ENCODE measurements at regions not wholly inside any gene's neighbourhood (a gene's known extent, or its start where the extent isn't known, plus 50 kb on each side); places are given as distances from the start of the nearest gene placed in this dataset.

- H3K4me3 ChIP-seq (ENCODE audit: low read depth, low read length), result no peak overlapping the region
- TF ChIP-seq CTCF (IDR thresholded peaks at IDR 0.05; ENCODE audit: insufficient read depth, low read length), result no peak
- DNase-seq (ENCODE audit: low read depth), result no peak
Observed at GRCh38 chr4:116395408-116395807, 690.0 kb downstream of the TRAM1L1 start.

GRCh38 chr4:116391020-116391419 is 694.4 kb downstream of the TRAM1L1 start:
- no peak for TF ChIP-seq CTCF (IDR thresholded peaks at IDR 0.05; ENCODE audit: insufficient read depth, low read length)
- no peak for DNase-seq (ENCODE audit: low read depth)
- H3K4me3 ChIP-seq (ENCODE audit: low read depth, low read length), result no peak overlapping the region

- DNase-seq (ENCODE audit: low read depth), result no peak
- no peak overlapping the region for H3K4me3 ChIP-seq (ENCODE audit: low read depth, low read length)
- no peak for TF ChIP-seq CTCF (IDR thresholded peaks at IDR 0.05; ENCODE audit: insufficient read depth, low read length)
Observed at GRCh38 chr4:116389139-116389538, 696.2 kb downstream of the TRAM1L1 start.

- DNase-seq (ENCODE audit: low read depth), result no peak
- no peak for TF ChIP-seq CTCF (IDR thresholded peaks at IDR 0.05; ENCODE audit: insufficient read depth, low read length)
- no peak overlapping the region for H3K4me3 ChIP-seq (ENCODE audit: low read depth, low read length)
Observed at GRCh38 chr4:116387937-116388474, 697.4 kb downstream of the TRAM1L1 start.

- no peak overlapping the region for H3K4me3 ChIP-seq (ENCODE audit: low read depth, low read length)
- DNase-seq (ENCODE audit: low read depth), result no peak
- no peak for TF ChIP-seq CTCF (IDR thresholded peaks at IDR 0.05; ENCODE audit: insufficient read depth, low read length)
Observed at GRCh38 chr4:116386856-116387255, 698.5 kb downstream of the TRAM1L1 start.

- no peak for TF ChIP-seq CTCF (IDR thresholded peaks at IDR 0.05; ENCODE audit: insufficient read depth, low read length)
- H3K4me3 ChIP-seq (ENCODE audit: low read depth, low read length), result no peak overlapping the region
- no peak for DNase-seq (ENCODE audit: low read depth)
Observed at GRCh38 chr4:116385583-116385982, 699.8 kb downstream of the TRAM1L1 start.

- TF ChIP-seq CTCF (IDR thresholded peaks at IDR 0.05; ENCODE audit: insufficient read depth, low read length), result no peak
- no peak overlapping the region for H3K4me3 ChIP-seq (ENCODE audit: low read depth, low read length)
- no peak for DNase-seq (ENCODE audit: low read depth)
Observed at GRCh38 chr4:116374815-116375214, 710.6 kb downstream of the TRAM1L1 start.

All from fibroblast of the aortic adventitia (primary cell).